ENCODE measurements at regions not wholly inside any gene's neighbourhood (a gene's known extent, or its start where the extent isn't known, plus 50 kb on each side); places are given as distances from the start of the nearest gene placed in this dataset.
"Not testable (repeated sequence)": the region's sequence is repeated elsewhere in the genome, so short reads cannot be mapped to it uniquely, and the experiment has no call there.

GRCh38 chr7:51860305-51860704, 543.7 kb upstream of the COBL start:
- Histone ChIP-seq H3K27ac (ENCODE audit: low read depth in 1 of 2, low read length in 1 of 2) (no peak overlapping the region), H3K27me3 (ENCODE audit: control insufficient read depth in 2 of 2, insufficient read depth in 1 of 2, low read length in 1 of 2) (no peaks in the 10 kb centered on the region), H3K36me3 (ENCODE audit: control insufficient read depth in 2 of 2, insufficient read depth in 2 of 2, low read length in 1 of 2) (no peaks in the 10 kb centered on the region), H3K4me3 (ENCODE audit: low read length in 2 of 2) (no peak overlapping the region), H3K4me1 (ENCODE audit: control insufficient read depth in 2 of 2, insufficient read depth in 2 of 2, low read length in 2 of 2) (no peaks in the 10 kb centered on the region), H3K9me3 (ENCODE audit: control insufficient read depth in 2 of 2, insufficient read depth in 1 of 2, low read length in 1 of 2) (peaks cover 0 to 8% of the 10 kb centered on the region in 2 donors)
- DNase-seq (ENCODE audit: low read depth in 6 of 9, low spot score in 9 of 9), result no peak
- WGBS, result 97% methylated on average over 2 of the region's 2 CpGs

GRCh38 chr7:51850126-51850525, 533.5 kb upstream of the COBL start:
- Histone ChIP-seq H3K36me3 (ENCODE audit: control insufficient read depth in 2 of 2, insufficient read depth in 2 of 2, low read length in 1 of 2) (no peaks in the 10 kb centered on the region), H3K4me3 (ENCODE audit: low read length in 2 of 2) (no peak overlapping the region), H3K4me1 (ENCODE audit: control insufficient read depth in 2 of 2, insufficient read depth in 2 of 2, low read length in 2 of 2) (no peaks in the 10 kb centered on the region), H3K27me3 (ENCODE audit: control insufficient read depth in 2 of 2, insufficient read depth in 1 of 2, low read length in 1 of 2) (no peaks in the 10 kb centered on the region), H3K27ac (ENCODE audit: low read depth in 1 of 2, low read length in 1 of 2) (no peak overlapping the region), H3K9me3 (ENCODE audit: control insufficient read depth in 2 of 2, insufficient read depth in 1 of 2, low read length in 1 of 2) (peaks cover 0 to 3% of the 10 kb centered on the region in 2 donors)
- no peak for DNase-seq (ENCODE audit: low read depth in 6 of 9, low spot score in 9 of 9)
- 82% methylated on average over 2 of the region's 2 CpGs for WGBS

GRCh38 chr7:51847461-51848134, 531.0 kb upstream of the COBL start:
- no peak overlapping the region for H3K4me3 ChIP-seq (ENCODE audit: low read length in 2 of 2)
- WGBS, result 64% methylated on average over 7 of the region's 7 CpGs

GRCh38 chr7:51839130-51839529, 522.5 kb upstream of the COBL start:
- not testable (repeated sequence) for H3K27ac ChIP-seq (ENCODE audit: low read depth in 1 of 2, low read length in 1 of 2); H3K9me3 ChIP-seq (ENCODE audit: control insufficient read depth in 2 of 2, insufficient read depth in 1 of 2, low read length in 1 of 2); H3K4me3 ChIP-seq (ENCODE audit: low read length in 2 of 2); H3K36me3 ChIP-seq (ENCODE audit: control insufficient read depth in 2 of 2, insufficient read depth in 2 of 2, low read length in 1 of 2); H3K27me3 ChIP-seq (ENCODE audit: control insufficient read depth in 2 of 2, insufficient read depth in 1 of 2, low read length in 1 of 2); DNase-seq (ENCODE audit: low read depth in 6 of 9, low spot score in 9 of 9); H3K4me1 ChIP-seq (ENCODE audit: control insufficient read depth in 2 of 2, insufficient read depth in 2 of 2, low read length in 2 of 2)
- 93% methylated on average over 18 of the region's 18 CpGs for WGBS

More at GRCh38 chr7:51847461-51848134, 531.0 kb upstream of the COBL start:
- no peaks in the 10 kb centered on the region for H3K36me3 ChIP-seq (ENCODE audit: control insufficient read depth in 2 of 2, insufficient read depth in 2 of 2, low read length in 1 of 2)
- no peak overlapping the region for H3K27ac ChIP-seq (ENCODE audit: low read depth in 1 of 2, low read length in 1 of 2)
- no peaks in the 10 kb centered on the region for H3K4me1 ChIP-seq (ENCODE audit: control insufficient read depth in 2 of 2, insufficient read depth in 2 of 2, low read length in 2 of 2)
- H3K27me3 ChIP-seq (ENCODE audit: control insufficient read depth in 2 of 2, insufficient read depth in 1 of 2, low read length in 1 of 2), result no peaks in the 10 kb centered on the region
- H3K9me3 ChIP-seq (ENCODE audit: control insufficient read depth in 2 of 2, insufficient read depth in 1 of 2, low read length in 1 of 2), result peaks cover 0 to 4% of the 10 kb centered on the region in 2 donors
- DNase-seq (ENCODE audit: low read depth in 6 of 9, low spot score in 9 of 9), result no peak

GRCh38 chr7:51827631-51828030, 511.0 kb upstream of the COBL start:
- Histone ChIP-seq H3K27me3 (ENCODE audit: control insufficient read depth in 2 of 2, insufficient read depth in 1 of 2, low read length in 1 of 2) (no peaks in the 10 kb centered on the region), H3K4me3 (ENCODE audit: low read length in 2 of 2) (no peak overlapping the region), H3K27ac (ENCODE audit: low read depth in 1 of 2, low read length in 1 of 2) (no peak overlapping the region), H3K9me3 (ENCODE audit: control insufficient read depth in 2 of 2, insufficient read depth in 1 of 2, low read length in 1 of 2) (no peaks in the 10 kb centered on the region), H3K4me1 (ENCODE audit: control insufficient read depth in 2 of 2, insufficient read depth in 2 of 2, low read length in 2 of 2) (no peaks in the 10 kb centered on the region), H3K36me3 (ENCODE audit: control insufficient read depth in 2 of 2, insufficient read depth in 2 of 2, low read length in 1 of 2) (no peaks in the 10 kb centered on the region)
- 73% methylated on average over 2 of the region's 2 CpGs for WGBS
- DNase-seq (ENCODE audit: low read depth in 6 of 9, low spot score in 9 of 9), result no peak

- no peaks in the 10 kb centered on the region for H3K4me1 ChIP-seq (ENCODE audit: control insufficient read depth in 2 of 2, insufficient read depth in 2 of 2, low read length in 2 of 2)
- 95% methylated on average over 7 of the region's 7 CpGs for WGBS
- H3K4me3 ChIP-seq (ENCODE audit: low read length in 2 of 2), result no peak overlapping the region
- no peaks in the 10 kb centered on the region for H3K36me3 ChIP-seq (ENCODE audit: control insufficient read depth in 2 of 2, insufficient read depth in 2 of 2, low read length in 1 of 2)
- no peak for DNase-seq (ENCODE audit: low read depth in 6 of 9, low spot score in 9 of 9)
- no peaks in the 10 kb centered on the region for H3K27me3 ChIP-seq (ENCODE audit: control insufficient read depth in 2 of 2, insufficient read depth in 1 of 2, low read length in 1 of 2)
- H3K9me3 ChIP-seq (ENCODE audit: control insufficient read depth in 2 of 2, insufficient read depth in 1 of 2, low read length in 1 of 2), result peaks cover under 1 to 2% of the 10 kb centered on the region in 2 donors
- no peak overlapping the region for H3K27ac ChIP-seq (ENCODE audit: low read depth in 1 of 2, low read length in 1 of 2)
These were observed 507.4 kb upstream of the COBL start for GRCh38 chr7:51824050-51824449.

- Histone ChIP-seq H3K9me3 (ENCODE audit: control insufficient read depth in 2 of 2, insufficient read depth in 1 of 2, low read length in 1 of 2) (peaks cover 2 to 7% of the 10 kb centered on the region in 2 donors), H3K4me1 (ENCODE audit: control insufficient read depth in 2 of 2, insufficient read depth in 2 of 2, low read length in 2 of 2) (no peaks in the 10 kb centered on the region), H3K36me3 (ENCODE audit: control insufficient read depth in 2 of 2, insufficient read depth in 2 of 2, low read length in 1 of 2) (no peaks in the 10 kb centered on the region), H3K4me3 (ENCODE audit: low read length in 2 of 2) (no peak overlapping the region), H3K27me3 (ENCODE audit: control insufficient read depth in 2 of 2, insufficient read depth in 1 of 2, low read length in 1 of 2) (no peaks in the 10 kb centered on the region), H3K27ac (ENCODE audit: low read depth in 1 of 2, low read length in 1 of 2) (no peak overlapping the region)
- 82% methylated on average over 3 of the region's 3 CpGs for WGBS
- no peak for DNase-seq (ENCODE audit: low read depth in 6 of 9, low spot score in 9 of 9)
These were observed 506.8 kb upstream of the COBL start for GRCh38 chr7:51823437-51823836.

GRCh38 chr7:51817694-51818225, 501.2 kb upstream of the COBL start:
- H3K27me3 ChIP-seq (ENCODE audit: control insufficient read depth in 2 of 2, insufficient read depth in 1 of 2, low read length in 1 of 2), result no peaks in the 10 kb centered on the region
- DNase-seq (ENCODE audit: low read depth in 6 of 9, low spot score in 9 of 9), result no peak
- WGBS, result 84% methylated on average over 5 of the region's 5 CpGs

GRCh38 chr7:51805783-51806431, 489.3 kb upstream of the COBL start:
- not testable (repeated sequence) for DNase-seq (ENCODE audit: low read depth in 6 of 9, low spot score in 9 of 9); H3K27me3 ChIP-seq (ENCODE audit: control insufficient read depth in 2 of 2, insufficient read depth in 1 of 2, low read length in 1 of 2); H3K4me1 ChIP-seq (ENCODE audit: control insufficient read depth in 2 of 2, insufficient read depth in 2 of 2, low read length in 2 of 2); H3K36me3 ChIP-seq (ENCODE audit: control insufficient read depth in 2 of 2, insufficient read depth in 2 of 2, low read length in 1 of 2); H3K27ac ChIP-seq (ENCODE audit: low read depth in 1 of 2, low read length in 1 of 2); H3K4me3 ChIP-seq (ENCODE audit: low read length in 2 of 2)
- H3K9me3 ChIP-seq (ENCODE audit: control insufficient read depth in 2 of 2, insufficient read depth in 1 of 2, low read length in 1 of 2), result peaks cover 0 to 18% of the 10 kb centered on the region in 2 donors
- 93% methylated on average over 41 of the region's 41 CpGs for WGBS

More at GRCh38 chr7:51817694-51818225, 501.2 kb upstream of the COBL start:
- Histone ChIP-seq H3K4me3 (ENCODE audit: low read length in 2 of 2) (no peak overlapping the region), H3K36me3 (ENCODE audit: control insufficient read depth in 2 of 2, insufficient read depth in 2 of 2, low read length in 1 of 2) (no peaks in the 10 kb centered on the region), H3K9me3 (ENCODE audit: control insufficient read depth in 2 of 2, insufficient read depth in 1 of 2, low read length in 1 of 2) (peaks cover 2 to 7% of the 10 kb centered on the region in 2 donors), H3K27ac (ENCODE audit: low read depth in 1 of 2, low read length in 1 of 2) (no peak overlapping the region), H3K4me1 (ENCODE audit: control insufficient read depth in 2 of 2, insufficient read depth in 2 of 2, low read length in 2 of 2) (no peaks in the 10 kb centered on the region)

Data from thymus (tissue), 11 donors.